HG02623 (cell line): ENCODE measurements at regions not wholly inside any gene's neighbourhood (a gene's known extent, or its start where the extent isn't known, plus 50 kb on each side); places are given as distances from the start of the nearest gene placed in this dataset.

ENCODE experiments used
- ATAC-seq: cut with Tn5 transposase; IDR thresholded peaks from one replicate; pipeline ENCODE4 v1.9.1; 2021; ENCODE audit warnings: moderate library complexity; ENCODE audit not compliant: unreplicated experiment

- ATAC-seq = peak; percentile 28
These were observed 160.1 kb upstream of the IL12A start for GRCh38 chr3:159828542-159828943.

- ATAC-seq = no peak
These were observed 159.6 kb upstream of the IL12A start for GRCh38 chr3:159829056-159829455.

- ATAC-seq = no peak
These were observed 159.0 kb upstream of the IL12A start for GRCh38 chr3:159829539-159830227.

- ATAC-seq = no peak
These were observed 158.0 kb upstream of the IL12A start for GRCh38 chr3:159830523-159831154.

GRCh38 chr3:159831466-159831865 is 157.2 kb upstream of the IL12A start:
- ATAC-seq = peak; percentile 29

- peak; percentile 88 for ATAC-seq
These were observed 156.6 kb upstream of the IL12A start for GRCh38 chr3:159832024-159832423.

- ATAC-seq = no peak
These were observed 153.5 kb upstream of the IL12A start for GRCh38 chr3:159835126-159835525.

GRCh38 chr3:159837725-159838124 is 150.9 kb upstream of the IL12A start:
- ATAC-seq = no peak

GRCh38 chr3:159838938-159839337 is 149.7 kb upstream of the IL12A start:
- ATAC-seq = no peak

- no peak for ATAC-seq
These were observed 148.9 kb upstream of the IL12A start, which contains the start of gene SCHIP1 for GRCh38 chr3:159839561-159840379. Gene SCHIP1 (plus strand): TSS chr3:159839861.

GRCh38 chr3:159840703-159841299 is 147.8 kb upstream of the IL12A start:
- no peak for ATAC-seq

GRCh38 chr3:159841766-159842165 is 146.9 kb upstream of the IL12A start:
- no peak for ATAC-seq

GRCh38 chr3:159843840-159844730 is 144.6 kb upstream of the IL12A start:
- ATAC-seq = no peak

GRCh38 chr3:159844801-159845261 is 143.8 kb upstream of the IL12A start:
- no peak for ATAC-seq

- no peak for ATAC-seq
These were observed 142.9 kb upstream of the IL12A start for GRCh38 chr3:159845737-159846136.

- ATAC-seq = no peak
These were observed 142.4 kb upstream of the IL12A start for GRCh38 chr3:159846255-159846654.

- no peak for ATAC-seq
These were observed 140.1 kb upstream of the IL12A start for GRCh38 chr3:159848348-159849118.

- ATAC-seq = no peak
These were observed 138.2 kb upstream of the IL12A start for GRCh38 chr3:159850481-159850880.

- no peak for ATAC-seq
These were observed 136.4 kb upstream of the IL12A start for GRCh38 chr3:159852266-159852665.
